WTC11 (cell line): ENCODE measurements at regions not wholly inside any gene's neighbourhood (a gene's known extent, or its start where the extent isn't known, plus 50 kb on each side); places are given as distances from the start of the nearest gene placed in this dataset.

ENCODE experiments used
- ATAC-seq: fragments of 200-7000 bp; cut with Tn5 transposase; 2 replicates; pipeline ENCODE4 v1.10.0; 2021; ENCODE audit warnings: mild to moderate bottlenecking, moderate library complexity
- CTCF ChIA-PET: fragments of 300-600 bp; sonication (Branson Sonifier 250); formaldehyde crosslinking; loops from one replicate; lab custom pipeline; 2021; ENCODE audit warnings: antibody characterized with exemption; lab: Charles Lee
- POLR2A ChIA-PET: fragments of 350-600 bp; sonication (Branson Sonifier 250); formaldehyde crosslinking; loops from one replicate; lab custom pipeline; 2021; ENCODE audit warnings: antibody characterized with exemption; lab: Charles Lee
- DNase-seq: peaks from one replicate; pipeline ENCODE4 v3.0.0; 2021; ENCODE audit warnings: low spot score
- H3K27ac Mint-ChIP-seq: 2 replicates; pipeline ENCODE4 v1.8.0; 2021; ENCODE audit warnings: mixed read lengths
- H3K27me3 Mint-ChIP-seq: 2 replicates; pipeline ENCODE4 v1.8.0; 2021; ENCODE audit warnings: low read depth, mild to moderate bottlenecking, moderate library complexity, mixed read lengths
- H3K36me3 Mint-ChIP-seq: 2 replicates; pipeline ENCODE4 v1.8.0; 2021; ENCODE audit warnings: mixed read lengths
- H3K4me1 Mint-ChIP-seq: 2 replicates; pipeline ENCODE4 v1.8.0; 2022; ENCODE audit warnings: mixed read lengths
- H3K4me3 Mint-ChIP-seq: 2 replicates; pipeline ENCODE4 v1.8.0; 2021; ENCODE audit warnings: mild to moderate bottlenecking, moderate library complexity, mixed read lengths
- H3K9me3 Mint-ChIP-seq: 2 replicates; pipeline ENCODE4 v1.8.0; 2021; ENCODE audit warnings: mixed read lengths
- ARID4B ChIP-seq: sonication (generic); formaldehyde crosslinking; IDR thresholded peaks from 2 replicates; pipeline ENCODE4 v1.8.0; 2023; ENCODE audit warnings: missing genetic modification reagents, mild to moderate bottlenecking, borderline replicate concordance
- ATF2 ChIP-seq: sonication (generic); formaldehyde crosslinking; IDR thresholded peaks from 2 replicates; pipeline ENCODE4 v1.8.1; 2022; ENCODE audit warnings: low read depth, missing genetic modification reagents, borderline replicate concordance
- CREM ChIP-seq: sonication (generic); formaldehyde crosslinking; IDR thresholded peaks from 2 replicates; pipeline ENCODE4 v1.8.1; 2022; ENCODE audit warnings: mild to moderate bottlenecking, missing genetic modification reagents, moderate library complexity
- CTCF ChIP-seq: fragments of 200-600 bp; IDR thresholded peaks from 2 replicates; pipeline ENCODE4 v1.8.0; 2022; ENCODE audit warnings: antibody characterized with exemption
- E2F5 ChIP-seq: sonication (generic); formaldehyde crosslinking; IDR thresholded peaks from 2 replicates; pipeline ENCODE4 v1.8.1; 2022; ENCODE audit warnings: mild to moderate bottlenecking, moderate library complexity, missing genetic modification reagents
- ERG ChIP-seq: fragments of 250-450 bp; sonication (Bioruptor Pico); IDR thresholded peaks from 2 replicates; pipeline ENCODE4 v1.8.0; 2021; ENCODE audit warnings: mild to moderate bottlenecking
- MAX ChIP-seq: sonication (generic); formaldehyde crosslinking; IDR thresholded peaks from 2 replicates; pipeline ENCODE4 v1.8.0; 2022; ENCODE audit warnings: mild to moderate bottlenecking, missing genetic modification reagents
- NFATC4 ChIP-seq: fragments of 250-450 bp; sonication (Bioruptor Pico); IDR thresholded peaks from 2 replicates; pipeline ENCODE4 v1.9.0; 2021; ENCODE audit warnings: mild to moderate bottlenecking
- NR1H2 ChIP-seq: sonication (generic); formaldehyde crosslinking; IDR thresholded peaks from 2 replicates; pipeline ENCODE4 v1.9.0; 2021; ENCODE audit warnings: mild to moderate bottlenecking, moderate library complexity, missing genetic modification reagents
- PREB ChIP-seq: sonication (generic); formaldehyde crosslinking; IDR thresholded peaks from 2 replicates; pipeline ENCODE4 v1.8.1; 2022; ENCODE audit warnings: mild to moderate bottlenecking, missing genetic modification reagents, moderate library complexity, borderline replicate concordance
- SMAD3 ChIP-seq: sonication (generic); formaldehyde crosslinking; IDR thresholded peaks from 2 replicates; pipeline ENCODE4 v1.8.0; 2022; ENCODE audit warnings: missing genetic modification reagents, mild to moderate bottlenecking, borderline replicate concordance
- SOX15 ChIP-seq: fragments of 250-450 bp; sonication (Bioruptor Pico); IDR thresholded peaks from 2 replicates; pipeline ENCODE4 v1.9.0; 2021; ENCODE audit warnings: mild to moderate bottlenecking
- TP53 ChIP-seq: sonication (generic); formaldehyde crosslinking; IDR thresholded peaks from 2 replicates; pipeline ENCODE4 v1.8.1; 2023; ENCODE audit warnings: mild to moderate bottlenecking, missing genetic modification reagents
- USF1 ChIP-seq: sonication (generic); formaldehyde crosslinking; IDR thresholded peaks from 2 replicates; pipeline ENCODE4 v1.8.0; 2022; ENCODE audit warnings: mild to moderate bottlenecking, missing genetic modification reagents
- ZNF138 ChIP-seq: sonication (generic); formaldehyde crosslinking; conservative IDR thresholded peaks from 2 replicates; pipeline ENCODE4 v1.8.1; 2022; ENCODE audit warnings: mild to moderate bottlenecking, moderate library complexity, missing genetic modification reagents
- ZNF219 ChIP-seq: sonication (generic); formaldehyde crosslinking; IDR thresholded peaks from 2 replicates; pipeline ENCODE4 v1.8.0; 2023; ENCODE audit warnings: missing genetic modification reagents, mild to moderate bottlenecking, borderline replicate concordance
- ZNF232 ChIP-seq: sonication (generic); formaldehyde crosslinking; IDR thresholded peaks from 2 replicates; pipeline ENCODE4 v1.8.0; 2022; ENCODE audit warnings: mild to moderate bottlenecking, missing genetic modification reagents
- ZNF423 ChIP-seq: fragments of 250-450 bp; sonication (Bioruptor Pico); IDR thresholded peaks from 2 replicates; pipeline ENCODE4 v2.1.2; 2022; ENCODE audit warnings: mild to moderate bottlenecking, moderate library complexity
- ZNF671 ChIP-seq: fragments of 250-450 bp; sonication (Bioruptor Pico); IDR thresholded peaks from 2 replicates; pipeline ENCODE4 v1.8.0; 2021; ENCODE audit warnings: mild to moderate bottlenecking
- ZSCAN18 ChIP-seq: fragments of 250-450 bp; sonication (Bioruptor Pico); IDR thresholded peaks from 2 replicates; pipeline ENCODE4 v2.1.2; 2022; ENCODE audit warnings: mild to moderate bottlenecking, moderate library complexity

GRCh38 chr13:67469623-67470022, 239.5 kb upstream of the PCDH9 start:
- DNase-seq (no peak), ATAC-seq (no peak)
- CTCF ChIA-PET, result no interaction called here
- Mint-ChIP-seq H3K36me3 (no peaks in the 10 kb centered on the region), H3K4me3 (no peak overlapping the region), H3K9me3 (peaks cover 8% of the 10 kb centered on the region), H3K27me3 (no peaks in the 10 kb centered on the region), H3K27ac (no peak overlapping the region), H3K4me1 (peaks cover 5% of the 10 kb centered on the region)
- TF ChIP-seq NFATC4 (CRISPR knock-in tag) (no peak), ZNF232 (CRISPR knock-in tag) (no peak), ZNF423 (CRISPR knock-in tag) (no peak), ZNF219 (no peak), USF1 (CRISPR knock-in tag) (no peak), ZSCAN18 (CRISPR knock-in tag) (no peak), CREM (CRISPR knock-in tag) (no peak), ZNF671 (CRISPR knock-in tag) (no peak)
- POLR2A ChIA-PET, result no interaction called here

GRCh38 chr13:67466569-67466968, 236.4 kb upstream of the PCDH9 start:
- H3K27me3 Mint-ChIP-seq, result no peaks in the 10 kb centered on the region
- H3K36me3 Mint-ChIP-seq, result no peaks in the 10 kb centered on the region
- ChIA-PET CTCF (no interaction called here), POLR2A (no interaction called here)
- H3K9me3 Mint-ChIP-seq, result peaks cover 8% of the 10 kb centered on the region
- TF ChIP-seq ARID4B (CRISPR knock-in tag) (no peak), PREB (CRISPR knock-in tag) (no peak), ZNF423 (CRISPR knock-in tag) (no peak), E2F5 (no peak), ZNF232 (CRISPR knock-in tag) (no peak), ZNF219 (no peak), NR1H2 (CRISPR knock-in tag) (no peak), ATF2 (CRISPR knock-in tag) (no peak), NFATC4 (CRISPR knock-in tag) (no peak), ERG (no peak), SOX15 (CRISPR knock-in tag) (no peak), TP53 (CRISPR knock-in tag) (no peak), ZNF138 (CRISPR knock-in tag) (no peak), CTCF (no peak), SMAD3 (CRISPR knock-in tag) (no peak), MAX (no peak)
- peaks cover 5% of the 10 kb centered on the region for H3K4me1 Mint-ChIP-seq
- no peak overlapping the region for H3K4me3 Mint-ChIP-seq
- ATAC-seq (peak; percentile 63), DNase-seq (no peak)
- H3K27ac Mint-ChIP-seq, result no peak overlapping the region
